ENCODE measurements at regions not wholly inside any gene's neighbourhood (a gene's known extent, or its start where the extent isn't known, plus 50 kb on each side); places are given as distances from the start of the nearest gene placed in this dataset.

DNA sequence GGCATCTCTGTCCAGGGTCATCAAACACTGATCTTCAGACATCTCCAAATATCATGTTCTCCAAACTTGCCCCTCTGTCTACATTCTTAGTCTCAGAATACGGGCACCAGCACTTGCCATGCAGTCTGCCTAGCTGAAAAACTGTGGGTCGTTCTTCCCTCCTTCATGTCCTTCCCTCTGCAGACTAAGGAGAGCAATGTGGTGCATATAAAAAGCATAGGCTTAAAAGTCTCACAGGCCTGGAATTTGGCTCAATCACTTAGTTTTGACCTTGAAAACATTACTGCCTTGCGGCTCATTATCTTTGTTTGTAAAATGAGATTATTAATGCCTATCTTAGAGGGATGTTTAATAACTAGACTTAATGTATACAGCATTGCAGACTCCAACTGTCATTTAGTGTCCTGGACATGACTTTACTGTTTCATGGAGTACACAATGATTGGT, 362.8 kb downstream of the NPR3 start:
- no peaks in the 10 kb centered on the region for H3K27me3 ChIP-seq (ENCODE audit: insufficient read depth, low read depth)
- no peak overlapping the region for H3K27ac ChIP-seq
- H3K4me1 ChIP-seq (ENCODE audit: low read depth, poor library complexity, severe bottlenecking): no peaks in the 10 kb centered on the region
- H3K4me2 ChIP-seq: no peak overlapping the region
- no peak overlapping the region for H2AFZ ChIP-seq (ENCODE audit: low read depth)
- no peaks in the 10 kb centered on the region for H4K20me1 ChIP-seq (ENCODE audit: insufficient read depth)
- no peaks in the 10 kb centered on the region for H3K36me3 ChIP-seq (ENCODE audit: insufficient read depth)
- no peak overlapping the region for H3K9ac ChIP-seq
- H3K79me2 ChIP-seq (ENCODE audit: insufficient read depth, low read depth): no peaks in the 10 kb centered on the region
- no peak for TF ChIP-seq CTCF (conservative IDR thresholded peaks at IDR 0.05; ENCODE audit: low read depth, low read length)
- no peak overlapping the region for H3K4me3 ChIP-seq (IDR thresholded peaks at IDR 0.05; ENCODE audit: insufficient read depth, low read depth, low read length)

GRCh38 chr5:33074548-33074947, 363.4 kb downstream of the NPR3 start:
- Histone ChIP-seq H2AFZ (ENCODE audit: low read depth) (no peak overlapping the region), H3K9ac (no peak overlapping the region), H3K27ac (no peak overlapping the region), H3K4me3 (IDR thresholded peaks at IDR 0.05; ENCODE audit: insufficient read depth, low read depth, low read length) (no peak overlapping the region), H3K36me3 (ENCODE audit: insufficient read depth) (no peaks in the 10 kb centered on the region), H3K79me2 (ENCODE audit: insufficient read depth, low read depth) (no peaks in the 10 kb centered on the region), H4K20me1 (ENCODE audit: insufficient read depth) (no peaks in the 10 kb centered on the region), H3K4me2 (no peak overlapping the region), H3K4me1 (ENCODE audit: low read depth, poor library complexity, severe bottlenecking) (no peaks in the 10 kb centered on the region), H3K27me3 (ENCODE audit: insufficient read depth, low read depth) (no peaks in the 10 kb centered on the region)
- no peak for TF ChIP-seq CTCF (conservative IDR thresholded peaks at IDR 0.05; ENCODE audit: low read depth, low read length)

DNA sequence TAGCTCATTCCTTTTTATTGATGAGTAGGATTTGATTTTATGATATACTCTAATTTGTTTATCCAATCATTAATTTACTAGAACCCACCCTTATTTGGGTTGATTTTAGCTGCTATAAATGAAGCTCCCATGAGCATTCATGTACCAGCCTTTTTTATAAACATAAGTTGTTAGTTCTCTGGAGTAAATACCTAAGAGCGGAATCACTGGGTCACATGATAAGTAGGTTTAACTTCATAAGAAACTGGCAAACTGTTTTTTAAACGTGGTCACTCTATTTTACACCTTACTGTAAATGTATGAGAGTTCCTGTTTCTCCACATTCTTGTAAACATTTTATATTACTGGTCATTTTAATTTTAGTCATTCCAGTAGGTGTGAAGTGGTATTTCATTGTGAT, 364.6 kb downstream of the NPR3 start:
- Histone ChIP-seq H2AFZ (ENCODE audit: low read depth) (no peak overlapping the region), H3K4me3 (IDR thresholded peaks at IDR 0.05; ENCODE audit: insufficient read depth, low read depth, low read length) (no peak overlapping the region), H3K27me3 (ENCODE audit: insufficient read depth, low read depth) (no peaks in the 10 kb centered on the region), H3K79me2 (ENCODE audit: insufficient read depth, low read depth) (no peaks in the 10 kb centered on the region), H3K9ac (no peak overlapping the region), H4K20me1 (ENCODE audit: insufficient read depth) (no peaks in the 10 kb centered on the region), H3K4me1 (ENCODE audit: low read depth, poor library complexity, severe bottlenecking) (no peaks in the 10 kb centered on the region), H3K36me3 (ENCODE audit: insufficient read depth) (no peaks in the 10 kb centered on the region), H3K27ac (no peak overlapping the region), H3K4me2 (no peak overlapping the region)
- no peak for TF ChIP-seq CTCF (conservative IDR thresholded peaks at IDR 0.05; ENCODE audit: low read depth, low read length)

DNA sequence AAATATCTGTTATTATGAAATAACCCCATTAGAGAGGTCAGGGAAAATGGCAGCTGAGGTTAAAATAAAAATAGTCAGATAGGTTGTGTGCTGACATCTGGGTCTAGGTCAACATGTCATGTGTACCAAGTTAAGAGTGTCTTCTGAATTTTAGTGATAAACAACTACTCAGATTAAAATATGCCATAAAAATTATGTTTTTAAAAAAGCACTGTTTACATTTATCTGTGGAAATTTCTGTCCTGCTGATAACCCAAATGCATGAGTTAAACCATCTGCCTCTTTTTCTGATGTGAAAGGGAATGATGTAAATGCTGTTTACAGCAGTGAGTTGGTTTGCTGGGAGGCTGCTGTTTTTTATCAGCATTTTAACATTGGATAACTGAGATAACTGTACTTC, 361.2 kb upstream of the TARS1 start:
- H4K20me1 ChIP-seq (ENCODE audit: insufficient read depth): no peaks in the 10 kb centered on the region
- no peak overlapping the region for H3K9ac ChIP-seq
- H3K4me1 ChIP-seq (ENCODE audit: low read depth, poor library complexity, severe bottlenecking): no peaks in the 10 kb centered on the region
- TF ChIP-seq CTCF (conservative IDR thresholded peaks at IDR 0.05; ENCODE audit: low read depth, low read length): no peak
- no peaks in the 10 kb centered on the region for H3K79me2 ChIP-seq (ENCODE audit: insufficient read depth, low read depth)
- H3K4me2 ChIP-seq: no peak overlapping the region
- H3K36me3 ChIP-seq (ENCODE audit: insufficient read depth): no peaks in the 10 kb centered on the region
- no peak overlapping the region for H3K27ac ChIP-seq
- no peak overlapping the region for H3K4me3 ChIP-seq (IDR thresholded peaks at IDR 0.05; ENCODE audit: insufficient read depth, low read depth, low read length)
- H2AFZ ChIP-seq (ENCODE audit: low read depth): no peak overlapping the region
- H3K27me3 ChIP-seq (ENCODE audit: insufficient read depth, low read depth): no peaks in the 10 kb centered on the region

Measured in KMS-11 (cell line).